H1 (cell line): ENCODE measurements at regions not wholly inside any gene's neighbourhood (a gene's known extent, or its start where the extent isn't known, plus 50 kb on each side); places are given as distances from the start of the nearest gene placed in this dataset.
"Not testable (repeated sequence)": the region's sequence is repeated elsewhere in the genome, so short reads cannot be mapped to it uniquely, and the experiment has no call there.

Source experiments
- CTCF ChIA-PET: fragments of 300-600 bp; sonication (Branson Sonifier 250); formaldehyde crosslinking; loops from one replicate; lab custom pipeline; 2021; ENCODE audit not compliant: partially characterized antibody; lab: Charles Lee
- POLR2A ChIA-PET: fragments of 300-600 bp; sonication (Branson Sonifier 250); formaldehyde crosslinking; loops from one replicate; lab custom pipeline; 2021; ENCODE audit warnings: inconsistent platforms; ENCODE audit not compliant: partially characterized antibody; lab: Charles Lee
- DNase-seq, 2 experiments: peaks; one replicate each; pipeline versions ENCODE4 v3.0.0 to v3.0.0-alpha.2; 2010 to 2022; ENCODE audit warnings: low spot score in 2 of 2, low read depth in 1 of 2, mixed read lengths in 1 of 2
- FAIRE-seq: peaks from 2 replicates; lab custom pipeline; 2011; peaks lifted over from hg19 to GRCh38; lab: Jason Lieb, UNC
- H2AFZ ChIP-seq: 2 replicates; pipeline ENCODE4 v1.8.1; 2012; ENCODE audit warnings: low read length, inconsistent platforms
- H2AK5ac ChIP-seq: 2 replicates; pipeline ENCODE4 v1.6.1; 2013; ENCODE audit warnings: low read depth, low read length
- H2BK120ac ChIP-seq: replicated peaks from 2 replicates; pipeline ENCODE3; 2013; ENCODE audit warnings: low read depth, low read length, inconsistent platforms
- H2BK12ac ChIP-seq: 2 replicates; pipeline ENCODE4 v1.6.1; 2013; ENCODE audit warnings: low read depth, low read length
- H2BK15ac ChIP-seq: 2 replicates; pipeline ENCODE4 v1.6.1; 2013; ENCODE audit warnings: low read length
- H2BK20ac ChIP-seq: 2 replicates; pipeline ENCODE4 v1.6.1; 2013; ENCODE audit warnings: low read length
- H2BK5ac ChIP-seq: 2 replicates; pipeline ENCODE4 v1.6.1; 2013; ENCODE audit warnings: low read depth, low read length
- H3K14ac ChIP-seq: 2 replicates; pipeline ENCODE4 v1.6.1; 2013; ENCODE audit warnings: inconsistent platforms; ENCODE audit not compliant: insufficient read length
- H3K18ac ChIP-seq: 2 replicates; pipeline ENCODE4 v1.6.1; 2013; ENCODE audit warnings: low read length; ENCODE audit errors: extremely low read depth
- H3K23ac ChIP-seq: 2 replicates; pipeline ENCODE4 v1.6.1; 2013; ENCODE audit warnings: inconsistent platforms; ENCODE audit not compliant: insufficient read length
- H3K23me2 ChIP-seq: 2 replicates; pipeline ENCODE4 v1.6.1; 2013; ENCODE audit warnings: low read depth, low read length
- H3K27ac ChIP-seq: 2 replicates; pipeline ENCODE4 v1.6.1; 2011; ENCODE audit warnings: low read depth, low read length, inconsistent platforms
- H3K27me3 ChIP-seq, 4 experiments: replicated peaks in 1 of 4; 1 replicate in 1 of 4; 2 replicates in 3 of 4; pipeline versions ENCODE4 v1.6.1 to v1.8.1; 2011 to 2013; ENCODE audit warnings: low read length in 3 of 4, mild to moderate bottlenecking in 3 of 4, inconsistent platforms in 2 of 4, mixed read lengths in 2 of 4, moderate library complexity in 1 of 4; ENCODE audit not compliant: control insufficient read depth in 3 of 4, insufficient read depth in 3 of 4; ENCODE audit errors: extremely low read depth in 1 of 4
- H3K36me3 ChIP-seq, 4 experiments: 2 replicates each; pipeline versions ENCODE4 v1.6.1 to v1.8.1; 2011 to 2013; ENCODE audit warnings: mild to moderate bottlenecking in 4 of 4, low read length in 3 of 4, moderate library complexity in 2 of 4, control low read depth in 1 of 4, inconsistent platforms in 1 of 4; ENCODE audit not compliant: insufficient read depth in 4 of 4, control insufficient read depth in 2 of 4
- H3K4ac ChIP-seq: replicated peaks from 2 replicates; pipeline ENCODE3; 2013; ENCODE audit warnings: low read length, low read depth, mixed read lengths, inconsistent platforms; ENCODE audit not compliant: insufficient read length
- H3K4me1 ChIP-seq, 4 experiments: replicated peaks in 1 of 4; 1 replicate in 1 of 4; 2 replicates in 3 of 4; pipeline versions ENCODE4 v1.6.1 to v1.8.1; 2011 to 2013; ENCODE audit warnings: low read length in 3 of 4, inconsistent platforms in 2 of 4, mixed read lengths in 1 of 4; ENCODE audit not compliant: insufficient read depth in 4 of 4, control insufficient read depth in 3 of 4
- H3K4me2 ChIP-seq, 2 experiments: 2 replicates each; pipeline versions ENCODE4 v1.6.1 to v1.8.1; 2011 to 2013; ENCODE audit warnings: low read depth in 2 of 2, low read length in 2 of 2, control low read depth in 1 of 2, inconsistent platforms in 1 of 2, mild to moderate bottlenecking in 1 of 2; ENCODE audit not compliant: insufficient read depth in 1 of 2
- H3K4me3 ChIP-seq, 4 experiments: fragments of 200-600, 300-600 bp in 1 of 4; sonication (generic), shearing (Covaris generic), sonication (Bioruptor Twin) in 1 of 4; 2 replicates each; pipeline versions ENCODE4 v1.5.1 to v1.8.1; 2011 to 2016; ENCODE audit warnings: low read length in 4 of 4, low read depth in 3 of 4, control low read depth in 2 of 4, inconsistent platforms in 2 of 4, mild to moderate bottlenecking in 2 of 4, mixed read lengths in 1 of 4, moderate library complexity in 1 of 4; ENCODE audit not compliant: insufficient read depth in 2 of 4; ENCODE audit errors: extremely low read depth in 1 of 4
- H3K56ac ChIP-seq: replicated peaks from 2 replicates; pipeline ENCODE3; 2013; ENCODE audit warnings: low read depth, mild to moderate bottlenecking, mixed read lengths, low read length, inconsistent platforms; ENCODE audit not compliant: insufficient read length
- H3K79me1 ChIP-seq: 2 replicates; pipeline ENCODE4 v1.6.1; 2013; ENCODE audit warnings: low read depth, low read length, control low read depth
- H3K79me2 ChIP-seq, 2 experiments: 2 replicates each; pipeline versions ENCODE4 v1.6.1 to v1.8.1; 2012 to 2013; ENCODE audit warnings: low read length in 2 of 2, mild to moderate bottlenecking in 2 of 2, inconsistent platforms in 1 of 2; ENCODE audit not compliant: insufficient read depth in 2 of 2, control insufficient read depth in 1 of 2
- H3K9ac ChIP-seq, 4 experiments: replicated peaks in 1 of 4; 1 replicate in 1 of 4; 2 replicates in 3 of 4; pipeline versions ENCODE4 v1.6.1 to v1.8.1; 2011 to 2013; ENCODE audit warnings: low read depth in 3 of 4, low read length in 3 of 4, control low read depth in 2 of 4, mild to moderate bottlenecking in 2 of 4, moderate library complexity in 2 of 4, inconsistent platforms in 1 of 4; ENCODE audit errors: extremely low read depth in 1 of 4
- H3K9me3 ChIP-seq, 2 experiments: 2 replicates each; pipeline versions ENCODE4 v1.6.1 to v1.8.1; 2012 to 2013; ENCODE audit warnings: mild to moderate bottlenecking in 2 of 2, moderate library complexity in 2 of 2, control low read depth in 1 of 2, inconsistent platforms in 1 of 2, low read depth in 1 of 2, low read length in 1 of 2, mixed read lengths in 1 of 2; ENCODE audit not compliant: insufficient read depth in 2 of 2
- H4K20me1 ChIP-seq, 2 experiments: replicated peaks in 1 of 2; 2 replicates each; pipeline versions ENCODE3 to v1.8.1; 2011 to 2013; ENCODE audit warnings: inconsistent platforms in 2 of 2, low read length in 2 of 2, mild to moderate bottlenecking in 1 of 2; ENCODE audit not compliant: insufficient read depth in 2 of 2, control insufficient read depth in 1 of 2
- H4K5ac ChIP-seq: 2 replicates; pipeline ENCODE4 v1.6.1; 2013; ENCODE audit warnings: low read length, low read depth, mixed read lengths, inconsistent platforms; ENCODE audit not compliant: insufficient read length
- H4K8ac ChIP-seq: 2 replicates; pipeline ENCODE4 v1.8.0; 2013; ENCODE audit warnings: mild to moderate bottlenecking, moderate library complexity, low read length, inconsistent platforms; ENCODE audit not compliant: insufficient read depth; ENCODE audit errors: extremely low read depth
- H4K91ac ChIP-seq: replicated peaks from 2 replicates; pipeline ENCODE3; 2013; ENCODE audit warnings: low read length, mixed read lengths, inconsistent platforms; ENCODE audit not compliant: insufficient read length
- WGBS, 2 experiments: shearing (Covaris generic) in 1 of 2; methylation state at CpG; one replicate each; pipeline versions ENCODE4 v1.1.6 to v1.1.7; 2013 to 2015; ENCODE audit warnings: low lambda C conversion rate in 2 of 2, mixed read lengths in 2 of 2, inconsistent platforms in 1 of 2, low coverage in 1 of 2, missing lambda C conversion rate in 1 of 2; ENCODE audit not compliant: insufficient replicate concordance in 2 of 2, insufficient coverage in 1 of 2, insufficient read length in 1 of 2; ENCODE audit errors: extremely low coverage in 1 of 2, missing lambda C conversion rate in 1 of 2; 5-methylcytosine and 5-hydroxymethylcytosine counted together

DNA sequence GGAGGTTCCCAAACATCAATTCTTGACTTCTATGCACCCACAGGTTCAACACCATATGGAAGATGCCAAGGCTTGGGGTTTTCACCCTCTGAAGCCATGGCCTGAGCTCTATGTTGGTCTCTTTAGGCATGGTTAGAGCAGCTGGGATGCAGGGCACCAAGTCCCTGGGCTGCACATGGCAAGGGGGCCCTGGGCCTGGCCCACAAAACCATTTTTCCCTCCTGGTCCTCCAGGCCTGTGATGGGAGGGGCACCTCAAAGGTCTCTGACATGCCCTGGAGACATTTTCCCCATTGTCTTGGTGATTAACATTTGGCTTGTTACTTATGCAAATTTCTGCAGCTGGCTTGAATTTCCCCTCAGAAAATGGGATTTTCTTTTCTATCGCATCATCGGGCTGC lies 480.5 kb upstream of the IRAK1BP1 start:
- H2AK5ac ChIP-seq, H3K56ac ChIP-seq, H3K23ac ChIP-seq, H3K18ac ChIP-seq, H3K14ac ChIP-seq, H3K4ac ChIP-seq, H3K79me2 ChIP-seq, FAIRE-seq, H2BK120ac ChIP-seq, H4K8ac ChIP-seq, CTCF ChIA-PET, H2AFZ ChIP-seq, H4K91ac ChIP-seq, H2BK20ac ChIP-seq, H3K4me3 ChIP-seq, H3K27ac ChIP-seq, H3K23me2 ChIP-seq, H3K9ac ChIP-seq, H4K20me1 ChIP-seq, H4K5ac ChIP-seq, DNase-seq, POLR2A ChIA-PET, H3K4me2 ChIP-seq, H2BK12ac ChIP-seq, H3K36me3 ChIP-seq, H3K27me3 ChIP-seq, H2BK5ac ChIP-seq, H2BK15ac ChIP-seq, H3K79me1 ChIP-seq, H3K4me1 ChIP-seq: not testable (repeated sequence)
- WGBS, 2 experiments: 97% methylated on average over 2 of the region's 2 CpGs; no CpG with 5 or more reads in 1 of the 2 experiments
- peaks cover 15 to 17% of the 10 kb centered on the region in 2 experiments; a peak in 3 of 4 replicates for H3K9me3 ChIP-seq
